Effector memory CD8-positive, alpha-beta T cell (primary cell): ENCODE measurements at regions not wholly inside any gene's neighbourhood (a gene's known extent, or its start where the extent isn't known, plus 50 kb on each side); places are given as distances from the start of the nearest gene placed in this dataset.

ENCODE experiments used
- ATAC-seq: fragments of 150-1000 bp; cut with Tn5 transposase; replicated peaks from 2 replicates; pipeline ENCODE4 v1.10.0; 2021; ENCODE audit warnings: mild to moderate bottlenecking, moderate library complexity
- DNase-seq, 3 experiments: peaks; one replicate each; pipeline ENCODE4 v3.0.0; 2021
- H3K27ac Mint-ChIP-seq, 2 donors: one replicate each; pipeline ENCODE4 v1.8.0; 2022; ENCODE audit warnings: mild to moderate bottlenecking in 2 of 2, mixed read lengths in 2 of 2, moderate library complexity in 2 of 2
- H3K27me3 Mint-ChIP-seq, 2 donors: one replicate each; pipeline ENCODE4 v1.8.0; 2022; ENCODE audit warnings: mixed read lengths in 2 of 2
- H3K36me3 Mint-ChIP-seq: one replicate; pipeline ENCODE4 v1.8.0; 2022; ENCODE audit warnings: mild to moderate bottlenecking, moderate library complexity, mixed read lengths; ENCODE audit not compliant: insufficient read depth
- H3K4me1 Mint-ChIP-seq, 2 donors: one replicate each; pipeline ENCODE4 v1.8.0; 2022; ENCODE audit warnings: low read depth in 2 of 2, mixed read lengths in 2 of 2
- H3K4me3 Mint-ChIP-seq, 2 donors: one replicate each; pipeline ENCODE4 v1.8.0; 2022; ENCODE audit warnings: mild to moderate bottlenecking in 2 of 2, mixed read lengths in 2 of 2, moderate library complexity in 2 of 2
- H3K9me3 Mint-ChIP-seq, 2 donors: one replicate each; pipeline ENCODE4 v1.8.0; 2022; ENCODE audit warnings: mixed read lengths in 2 of 2

- H3K4me1 Mint-ChIP-seq: peaks cover 0 to 1% of the 10 kb centered on the region in 2 donors
- H3K27ac Mint-ChIP-seq: no peak overlapping the region
- DNase-seq (no peak), ATAC-seq (no peak)
- no peak overlapping the region for H3K4me3 Mint-ChIP-seq
- no peaks in the 10 kb centered on the region for H3K9me3 Mint-ChIP-seq
- H3K36me3 Mint-ChIP-seq: no peaks in the 10 kb centered on the region
- H3K27me3 Mint-ChIP-seq: peaks cover 0 to 8% of the 10 kb centered on the region in 2 donors
These were observed 359.4 kb downstream of the FGF9 start for GRCh38 chr13:22030321-22030720.

GRCh38 chr13:22031702-22032286 is 360.9 kb downstream of the FGF9 start:
- Mint-ChIP-seq H3K27ac (no peak overlapping the region), H3K9me3 (no peaks in the 10 kb centered on the region), H3K4me3 (no peak overlapping the region), H3K4me1 (no peaks in the 10 kb centered on the region), H3K36me3 (no peaks in the 10 kb centered on the region), H3K27me3 (peaks cover 0 to 8% of the 10 kb centered on the region in 2 donors)
- no peak for DNase-seq
- ATAC-seq: no peak

DNA sequence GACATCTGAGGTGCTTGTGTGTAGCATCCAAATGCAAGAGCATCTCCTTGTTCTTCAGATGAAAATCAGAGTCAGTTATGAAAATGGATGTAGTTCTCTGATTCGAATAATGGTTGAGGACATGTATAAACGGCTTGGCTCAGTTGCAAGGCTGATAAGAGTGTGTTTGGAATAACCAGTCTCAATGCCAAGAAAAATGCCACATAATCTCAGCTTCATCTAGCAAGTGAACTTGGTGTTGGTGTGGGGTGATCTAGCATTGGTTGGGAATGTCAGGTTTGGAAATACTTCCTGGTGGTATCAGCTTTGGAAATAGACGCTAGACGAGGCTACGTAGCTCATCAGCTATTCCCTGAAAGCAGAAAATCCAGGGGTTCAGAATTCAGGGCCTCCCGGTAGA is 362.0 kb downstream of the FGF9 start:
- no peak for ATAC-seq
- DNase-seq: no peak
- H3K27ac Mint-ChIP-seq: no peak overlapping the region
- H3K4me3 Mint-ChIP-seq: no peak overlapping the region
- no peaks in the 10 kb centered on the region for H3K36me3 Mint-ChIP-seq
- H3K9me3 Mint-ChIP-seq: no peaks in the 10 kb centered on the region
- peaks cover 0 to 8% of the 10 kb centered on the region in 2 donors for H3K27me3 Mint-ChIP-seq
- no peaks in the 10 kb centered on the region for H3K4me1 Mint-ChIP-seq

- Mint-ChIP-seq H3K4me1 (no peaks in the 10 kb centered on the region), H3K27ac (no peak overlapping the region), H3K4me3 (no peak overlapping the region), H3K36me3 (no peaks in the 10 kb centered on the region), H3K27me3 (no peaks in the 10 kb centered on the region), H3K9me3 (no peaks in the 10 kb centered on the region)
- ATAC-seq (no peak), DNase-seq (no peak)
These were observed 369.1 kb downstream of the FGF9 start for GRCh38 chr13:22039961-22040360.

GRCh38 chr13:22040810-22041364 is 370.0 kb downstream of the FGF9 start:
- no peaks in the 10 kb centered on the region for H3K9me3 Mint-ChIP-seq
- no peaks in the 10 kb centered on the region for H3K4me1 Mint-ChIP-seq
- H3K27ac Mint-ChIP-seq: peak overlapping the region in 1 of 2 donors; percentile 4
- no peak for DNase-seq
- ATAC-seq: peak; percentile 76
- no peaks in the 10 kb centered on the region for H3K27me3 Mint-ChIP-seq
- peak overlapping the region; percentile 73 to 78 for H3K4me3 Mint-ChIP-seq
- H3K36me3 Mint-ChIP-seq: no peaks in the 10 kb centered on the region

DNA sequence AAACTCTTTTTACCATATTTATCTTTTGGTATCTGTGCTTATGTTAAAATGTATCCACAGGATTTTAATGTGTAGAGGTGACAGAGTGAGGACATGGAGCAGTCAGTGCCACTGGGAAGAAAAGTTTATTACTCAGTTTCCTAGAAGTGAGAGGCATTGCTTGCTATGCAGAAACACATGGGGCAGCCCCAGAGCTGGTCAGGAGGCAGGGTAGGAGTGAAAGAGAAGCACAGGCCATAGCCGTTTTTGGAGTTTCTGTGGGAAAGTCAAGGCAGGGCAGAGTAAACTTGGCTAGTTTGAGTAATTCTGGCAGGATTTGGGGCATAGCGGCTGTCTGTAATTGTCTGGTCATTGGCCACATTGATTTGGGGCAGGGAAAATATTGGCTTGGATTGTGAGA is 370.9 kb downstream of the FGF9 start:
- Mint-ChIP-seq H3K9me3 (no peaks in the 10 kb centered on the region), H3K4me3 (peak overlapping the region; percentile 43 to 78), H3K36me3 (no peaks in the 10 kb centered on the region), H3K27ac (peak overlapping the region in 1 of 2 donors; percentile 4), H3K27me3 (no peaks in the 10 kb centered on the region), H3K4me1 (peaks cover 0 to 3% of the 10 kb centered on the region in 2 donors)
- ATAC-seq: no peak
- no peak for DNase-seq

DNA sequence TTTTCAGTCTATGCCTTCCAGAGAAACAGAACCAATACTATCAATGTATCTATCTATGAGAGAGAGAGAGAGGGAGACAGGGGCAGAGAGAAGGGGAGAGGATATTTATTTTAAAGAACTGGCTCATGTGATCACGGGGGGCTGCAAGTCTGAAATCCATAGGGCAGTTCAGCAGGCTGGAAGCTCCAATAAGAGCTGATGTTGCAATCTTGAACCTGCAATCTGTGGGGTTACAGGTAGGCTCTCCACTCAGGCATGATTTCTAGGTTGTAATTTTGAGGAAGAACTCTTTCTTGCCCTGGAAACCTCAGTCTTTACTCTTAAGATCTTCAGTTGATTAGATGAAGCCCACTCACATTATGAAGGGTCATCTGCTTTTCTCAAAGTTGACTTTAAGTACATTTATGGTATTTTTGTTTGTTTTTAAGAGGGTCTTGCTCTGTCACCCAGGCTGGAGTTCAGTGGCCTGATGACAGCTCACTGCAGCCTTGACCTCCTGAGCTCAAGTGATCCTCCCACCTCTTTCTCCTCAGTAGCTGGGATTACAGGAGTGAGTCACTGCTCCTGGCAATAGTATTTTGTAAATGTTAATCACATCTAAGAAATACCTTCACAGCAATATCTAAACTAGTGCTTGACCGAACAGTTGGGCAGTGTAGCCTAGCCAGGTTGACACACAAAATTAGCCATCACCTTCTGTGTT is 376.4 kb downstream of the FGF9 start:
- DNase-seq (no peak), ATAC-seq (no peak)
- no peaks in the 10 kb centered on the region for H3K36me3 Mint-ChIP-seq
- H3K27ac Mint-ChIP-seq: no peak overlapping the region
- H3K27me3 Mint-ChIP-seq: no peaks in the 10 kb centered on the region
- H3K4me1 Mint-ChIP-seq: peaks cover 15 to 21% of the 10 kb centered on the region in 2 donors
- no peaks in the 10 kb centered on the region for H3K9me3 Mint-ChIP-seq
- H3K4me3 Mint-ChIP-seq: no peak overlapping the region

DNA sequence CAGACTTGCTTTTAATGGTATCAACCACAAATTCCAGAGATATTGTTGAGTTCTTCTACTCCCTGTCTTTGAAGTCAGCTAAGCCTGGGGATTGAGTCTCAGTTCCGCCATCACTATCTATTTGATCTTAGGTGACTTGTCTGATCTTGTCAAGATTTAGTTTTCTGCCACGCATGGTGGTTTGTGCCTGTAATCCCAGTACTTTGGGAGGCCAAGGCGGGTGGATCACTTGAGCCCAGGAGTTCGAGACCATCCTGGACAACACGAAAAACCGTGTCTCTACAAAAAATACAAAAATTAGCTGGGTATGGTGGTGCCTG is 376.9 kb downstream of the FGF9 start:
- ATAC-seq: no peak
- Mint-ChIP-seq H3K9me3 (no peaks in the 10 kb centered on the region), H3K4me1 (peaks cover 17 to 21% of the 10 kb centered on the region in 2 donors), H3K36me3 (no peaks in the 10 kb centered on the region), H3K27me3 (no peaks in the 10 kb centered on the region), H3K4me3 (no peak overlapping the region), H3K27ac (no peak overlapping the region)
- DNase-seq: no peak

DNA sequence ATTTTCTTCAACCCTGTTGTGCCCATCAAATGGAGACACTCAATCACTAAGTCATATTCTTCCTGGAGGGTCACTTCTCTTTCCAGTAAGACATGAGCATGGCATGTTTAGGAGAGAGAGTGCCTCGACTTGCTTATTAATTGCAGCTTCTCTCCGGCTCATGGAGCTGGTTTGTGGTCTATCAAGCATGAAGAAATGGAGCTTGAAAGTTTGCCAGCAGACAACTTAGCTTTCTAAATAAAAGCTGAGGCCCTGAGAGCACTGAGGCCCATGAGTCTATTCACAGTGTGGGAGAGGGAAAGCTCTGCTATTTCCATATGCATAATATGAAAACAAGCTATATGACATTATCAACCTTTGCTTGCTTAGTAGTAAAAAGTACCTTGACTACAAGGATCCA is 378.5 kb downstream of the FGF9 start:
- no peaks in the 10 kb centered on the region for H3K9me3 Mint-ChIP-seq
- no peaks in the 10 kb centered on the region for H3K36me3 Mint-ChIP-seq
- no peak for DNase-seq
- H3K27ac Mint-ChIP-seq: peak overlapping the region in 1 of 2 donors; percentile 57
- no peak for ATAC-seq
- H3K4me3 Mint-ChIP-seq: no peak overlapping the region
- peaks cover 17 to 21% of the 10 kb centered on the region in 2 donors for H3K4me1 Mint-ChIP-seq
- no peaks in the 10 kb centered on the region for H3K27me3 Mint-ChIP-seq

GRCh38 chr13:22050951-22051563 is 380.2 kb downstream of the FGF9 start:
- Mint-ChIP-seq H3K27ac (peak overlapping the region; percentile 36 to 86), H3K9me3 (no peaks in the 10 kb centered on the region), H3K4me3 (peak overlapping the region; percentile 38 to 55), H3K36me3 (no peaks in the 10 kb centered on the region), H3K4me1 (peaks cover 26 to 27% of the 10 kb centered on the region in 2 donors), H3K27me3 (no peaks in the 10 kb centered on the region)
- DNase-seq (no peak), ATAC-seq (peak; percentile 75)

- ATAC-seq (peak; percentile 58), DNase-seq (no peak)
- Mint-ChIP-seq H3K27me3 (no peaks in the 10 kb centered on the region), H3K4me3 (no peak overlapping the region), H3K4me1 (peaks cover 26 to 32% of the 10 kb centered on the region in 2 donors), H3K9me3 (no peaks in the 10 kb centered on the region), H3K27ac (no peak overlapping the region), H3K36me3 (no peaks in the 10 kb centered on the region)
These were observed 382.2 kb downstream of the FGF9 start for GRCh38 chr13:22053053-22053452.

DNA sequence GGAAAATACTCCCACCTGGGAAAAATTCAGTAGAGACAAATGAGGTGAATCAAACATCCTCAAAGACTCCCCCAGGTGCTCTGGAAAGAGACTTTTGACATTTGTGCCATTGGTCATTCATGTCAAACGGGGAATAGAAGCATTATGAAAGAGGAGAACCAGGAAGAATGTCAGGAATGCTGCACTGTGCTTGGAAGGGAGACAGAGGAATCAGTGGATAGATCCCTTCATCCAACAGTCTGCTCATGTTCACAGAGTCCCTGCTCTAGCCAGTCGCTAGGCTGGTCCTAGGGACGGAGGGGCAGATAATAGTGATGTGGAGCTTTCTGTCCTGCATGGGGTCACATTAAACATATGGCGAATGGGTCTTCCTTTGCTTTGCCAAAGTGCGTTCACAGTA is 384.4 kb downstream of the FGF9 start:
- Mint-ChIP-seq H3K27ac (peak overlapping the region; percentile 39 to 57), H3K36me3 (no peaks in the 10 kb centered on the region), H3K4me3 (no peak overlapping the region), H3K4me1 (peaks cover 31 to 44% of the 10 kb centered on the region in 2 donors), H3K9me3 (no peaks in the 10 kb centered on the region), H3K27me3 (no peaks in the 10 kb centered on the region)
- DNase-seq (no peak), ATAC-seq (no peak)

- ATAC-seq: no peak
- DNase-seq: no peak
- Mint-ChIP-seq H3K27me3 (no peaks in the 10 kb centered on the region), H3K36me3 (peaks cover 13% of the 10 kb centered on the region), H3K4me1 (peaks cover 66 to 70% of the 10 kb centered on the region in 2 donors), H3K27ac (peak overlapping the region; percentile 96 to 100), H3K9me3 (no peaks in the 10 kb centered on the region), H3K4me3 (peak overlapping the region; percentile 53 to 55)
These were observed 389.3 kb downstream of the FGF9 start for GRCh38 chr13:22060187-22060586.

DNA sequence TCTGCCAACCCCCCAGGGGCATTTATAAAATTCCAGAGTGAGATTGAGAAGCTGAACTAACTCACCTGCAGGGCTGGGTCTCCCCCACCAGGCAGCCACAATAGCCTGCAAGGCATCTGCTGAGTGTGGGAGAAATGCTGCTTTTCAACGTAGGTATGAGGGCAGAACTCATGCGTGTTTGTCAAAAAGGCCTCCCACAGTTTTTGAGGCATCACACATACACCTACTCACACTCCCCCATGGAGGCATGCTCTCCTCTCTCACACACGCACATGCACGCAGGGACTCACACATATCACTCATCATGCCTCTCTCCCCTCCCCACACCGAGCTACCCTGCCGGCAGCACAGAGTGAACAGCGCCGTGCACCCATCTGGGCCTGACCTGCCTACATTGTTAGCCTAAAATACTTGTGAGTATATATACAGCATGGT is 390.5 kb downstream of the FGF9 start:
- peak; percentile 66 for ATAC-seq

More for the DNA sequence above, 390.5 kb downstream of the FGF9 start:
- DNase-seq: peak; percentile 42 to 46 (median 46)
- H3K4me3 Mint-ChIP-seq: peak overlapping the region; percentile 53 to 55
- H3K36me3 Mint-ChIP-seq: peaks cover 13% of the 10 kb centered on the region
- H3K27me3 Mint-ChIP-seq: no peaks in the 10 kb centered on the region
- H3K4me1 Mint-ChIP-seq: peaks cover 68 to 69% of the 10 kb centered on the region in 2 donors
- no peaks in the 10 kb centered on the region for H3K9me3 Mint-ChIP-seq
- H3K27ac Mint-ChIP-seq: peak overlapping the region; percentile 96 to 100
